Testis (tissue), 2 donors: ENCODE measurements at regions not wholly inside any gene's neighbourhood (a gene's known extent, or its start where the extent isn't known, plus 50 kb on each side); places are given as distances from the start of the nearest gene placed in this dataset.

Experiments
- POLR2A ChIP-seq: fragments of 450-650 bp; IDR thresholded peaks from one replicate; pipeline ENCODE4 v1.6.1; 2017; ENCODE audit warnings: antibody characterized with exemption, mild to moderate bottlenecking, moderate library complexity
- TF ChIP-seq, protein P1 (sequence below), 3 experiments: fragments of 450-650 bp in 2 of 3; fragments of 200-600 bp in 1 of 3; sonication (generic) in 1 of 3; IDR thresholded peaks; one replicate each; pipeline ENCODE4 v1.5.1; 2016 to 2019; ENCODE audit warnings: antibody characterized with exemption in 3 of 3, mild to moderate bottlenecking in 2 of 3, moderate library complexity in 1 of 3

DNA sequence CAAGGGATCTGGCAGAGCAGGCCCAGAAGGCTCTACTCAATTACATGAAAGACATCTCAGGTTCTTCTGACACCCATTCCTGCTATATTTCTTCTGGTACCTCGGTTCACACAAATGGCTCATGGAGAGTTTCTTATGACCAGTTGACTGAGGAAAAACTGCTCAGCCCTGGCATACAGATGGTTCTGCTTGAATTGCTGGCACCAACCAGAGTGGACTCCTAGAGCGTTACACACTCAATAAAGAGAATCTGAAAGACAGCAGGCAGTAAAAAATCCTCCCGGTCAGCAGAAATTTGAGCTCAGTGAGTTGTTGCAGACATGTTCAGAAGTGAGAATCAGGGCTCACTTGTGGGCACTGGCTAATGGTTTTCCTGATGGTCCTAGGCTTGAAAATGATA, 434.4 kb downstream of the TCERG1L start:
- no peak for TF ChIP-seq POLR2A
- TF ChIP-seq, protein P1, sequence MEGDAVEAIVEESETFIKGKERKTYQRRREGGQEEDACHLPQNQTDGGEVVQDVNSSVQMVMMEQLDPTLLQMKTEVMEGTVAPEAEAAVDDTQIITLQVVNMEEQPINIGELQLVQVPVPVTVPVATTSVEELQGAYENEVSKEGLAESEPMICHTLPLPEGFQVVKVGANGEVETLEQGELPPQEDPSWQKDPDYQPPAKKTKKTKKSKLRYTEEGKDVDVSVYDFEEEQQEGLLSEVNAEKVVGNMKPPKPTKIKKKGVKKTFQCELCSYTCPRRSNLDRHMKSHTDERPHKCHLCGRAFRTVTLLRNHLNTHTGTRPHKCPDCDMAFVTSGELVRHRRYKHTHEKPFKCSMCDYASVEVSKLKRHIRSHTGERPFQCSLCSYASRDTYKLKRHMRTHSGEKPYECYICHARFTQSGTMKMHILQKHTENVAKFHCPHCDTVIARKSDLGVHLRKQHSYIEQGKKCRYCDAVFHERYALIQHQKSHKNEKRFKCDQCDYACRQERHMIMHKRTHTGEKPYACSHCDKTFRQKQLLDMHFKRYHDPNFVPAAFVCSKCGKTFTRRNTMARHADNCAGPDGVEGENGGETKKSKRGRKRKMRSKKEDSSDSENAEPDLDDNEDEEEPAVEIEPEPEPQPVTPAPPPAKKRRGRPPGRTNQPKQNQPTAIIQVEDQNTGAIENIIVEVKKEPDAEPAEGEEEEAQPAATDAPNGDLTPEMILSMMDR (IDR thresholded peaks at IDR 0.05), result no peak
